GM23338 (cell line): ENCODE measurements at regions not wholly inside any gene's neighbourhood (a gene's known extent, or its start where the extent isn't known, plus 50 kb on each side); places are given as distances from the start of the nearest gene placed in this dataset.

ENCODE experiments used
- ATAC-seq: fragments of 200-7000 bp; cut with Tn5 transposase; 3 replicates; pipeline ENCODE4 v1.9.1; 2020
- DNase-seq: peaks from one replicate; pipeline ENCODE4 v3.0.0-alpha.2; 2015; ENCODE audit warnings: low spot score
- H2AFZ ChIP-seq: fragments of 200-600 bp; sonication (generic); 2 replicates; pipeline ENCODE4 v1.8.0; 2016; ENCODE audit warnings: antibody characterized with exemption, mild to moderate bottlenecking, moderate library complexity
- H3F3A ChIP-seq: fragments of 200-600 bp; sonication (generic); replicated peaks from 2 replicates; pipeline ENCODE4 v1.8.0; 2017; ENCODE audit warnings: antibody characterized with exemption, mixed run types, low read depth
- H3K27ac ChIP-seq: fragments of 200-600 bp; sonication (generic); 2 replicates; pipeline ENCODE4 v1.6.1; 2016; ENCODE audit warnings: low read depth
- H3K27me3 ChIP-seq: fragments of 200-600 bp; sonication (generic); 2 replicates; pipeline ENCODE4 v1.8.0; 2016; ENCODE audit warnings: mild to moderate bottlenecking, mixed run types, moderate library complexity; ENCODE audit not compliant: insufficient read depth
- H3K36me3 ChIP-seq: fragments of 200-600 bp; sonication (generic); 2 replicates; pipeline ENCODE4 v1.8.0; 2016; ENCODE audit warnings: mild to moderate bottlenecking; ENCODE audit not compliant: insufficient read depth
- H3K4me1 ChIP-seq: fragments of 200-600 bp; sonication (generic); 2 replicates; pipeline ENCODE4 v1.8.0; 2016; ENCODE audit warnings: mild to moderate bottlenecking, moderate library complexity; ENCODE audit not compliant: insufficient read depth
- H3K4me2 ChIP-seq: fragments of 200-600 bp; sonication (generic); 2 replicates; pipeline ENCODE4 v1.7.1; 2017; ENCODE audit warnings: mixed run types
- H3K4me3 ChIP-seq: fragments of 200-600 bp; sonication (generic); 2 replicates; pipeline ENCODE4 v1.6.1; 2016; ENCODE audit warnings: mixed run types
- H3K79me2 ChIP-seq: fragments of 200-600 bp; sonication (generic); replicated peaks from 2 replicates; pipeline ENCODE4 v1.8.0; 2017; ENCODE audit warnings: mild to moderate bottlenecking; ENCODE audit not compliant: insufficient read depth
- H3K9me2 ChIP-seq: fragments of 200-600 bp; sonication (generic); 2 replicates; pipeline ENCODE4 v1.8.0; 2017; ENCODE audit not compliant: insufficient read depth
- H4K20me1 ChIP-seq: fragments of 200-600 bp; sonication (generic); replicated peaks from 2 replicates; pipeline ENCODE4 v1.8.0; 2017; ENCODE audit warnings: mild to moderate bottlenecking; ENCODE audit not compliant: insufficient read depth
- H3K27ac Mint-ChIP-seq: 2 replicates; pipeline ENCODE4 v1.8.0; 2020; ENCODE audit warnings: inconsistent platforms, mild to moderate bottlenecking, moderate library complexity, mixed read lengths
- H3K27me3 Mint-ChIP-seq: 3 replicates; pipeline ENCODE4 v1.8.0; 2022; ENCODE audit warnings: low read depth, mild to moderate bottlenecking, moderate library complexity, mixed read lengths, inconsistent platforms; ENCODE audit not compliant: insufficient read depth, poor library complexity
- H3K36me3 Mint-ChIP-seq: 3 replicates; pipeline ENCODE4 v1.8.0; 2021; ENCODE audit warnings: low read depth, mild to moderate bottlenecking, inconsistent platforms, moderate library complexity, mixed read lengths
- H3K4me1 Mint-ChIP-seq: 3 replicates; pipeline ENCODE4 v1.8.0; 2020; ENCODE audit warnings: mild to moderate bottlenecking, inconsistent platforms, mixed read lengths
- H3K4me3 Mint-ChIP-seq: 3 replicates; pipeline ENCODE4 v1.8.0; 2021; ENCODE audit warnings: moderate library complexity, mild to moderate bottlenecking, inconsistent platforms, mixed read lengths
- H3K9me3 Mint-ChIP-seq: 3 replicates; pipeline ENCODE4 v1.8.0; 2020; ENCODE audit warnings: moderate library complexity, mild to moderate bottlenecking, inconsistent platforms, mixed read lengths
- CREB1 ChIP-seq: fragments of 250-450 bp; sonication (Bioruptor Pico); IDR thresholded peaks from 2 replicates; pipeline ENCODE4 v1.5.0; 2020; ENCODE audit warnings: low read depth, mild to moderate bottlenecking, moderate library complexity
- EZH2 ChIP-seq: fragments of 200-600 bp; sonication (generic); IDR thresholded peaks from one replicate; pipeline ENCODE4 v1.8.0; 2017; ENCODE audit warnings: antibody characterized with exemption, mild to moderate bottlenecking, low read depth; ENCODE audit not compliant: unreplicated experiment
- EZH2phosphoT487 ChIP-seq: fragments of 200-600 bp; sonication (generic); IDR thresholded peaks from one replicate; pipeline ENCODE4 v1.8.1; 2018; ENCODE audit warnings: antibody characterized with exemption; ENCODE audit not compliant: unreplicated experiment
- JUNB ChIP-seq: IDR thresholded peaks from one replicate; pipeline ENCODE4 v1.6.1; 2016; ENCODE audit warnings: antibody characterized with exemption; ENCODE audit not compliant: unreplicated experiment
- NANOG ChIP-seq: IDR thresholded peaks from 2 replicates; pipeline ENCODE4 v1.6.1; 2016; ENCODE audit warnings: antibody characterized with exemption, borderline replicate concordance
- POLR2AphosphoS5 ChIP-seq: IDR thresholded peaks from 2 replicates; pipeline ENCODE4 v1.6.1; 2016; ENCODE audit warnings: antibody characterized with exemption, low read depth
- STAT1 ChIP-seq: IDR thresholded peaks from one replicate; pipeline ENCODE4 v1.6.1; 2016; ENCODE audit warnings: antibody characterized with exemption; ENCODE audit not compliant: unreplicated experiment
- ZNF114 ChIP-seq: fragments of 250-450 bp; sonication (Bioruptor Pico); IDR thresholded peaks from 2 replicates; pipeline ENCODE4 v1.5.0; 2020; ENCODE audit warnings: mild to moderate bottlenecking, moderate library complexity
- ZNF331 ChIP-seq: fragments of 250-450 bp; sonication (Bioruptor Pico); IDR thresholded peaks from 2 replicates; pipeline ENCODE4 v1.5.0; 2020; ENCODE audit warnings: low read depth, mild to moderate bottlenecking, moderate library complexity
- TF ChIP-seq, protein P1 (sequence below): fragments of 250-450 bp; sonication (Bioruptor Pico); IDR thresholded peaks from 2 replicates; pipeline ENCODE4 v1.5.0; 2020; ENCODE audit warnings: mild to moderate bottlenecking, moderate library complexity
- TF ChIP-seq, protein P2 (sequence below), 2 experiments: fragments of 200-600 bp in 1 of 2; sonication (generic) in 1 of 2; conservative IDR thresholded peaks; 2 replicates each; pipeline versions ENCODE4 v1.5.1 to v1.6.1; 2016 to 2017; ENCODE audit warnings: antibody characterized with exemption in 2 of 2, low read depth in 2 of 2, mild to moderate bottlenecking in 2 of 2, moderate library complexity in 1 of 2
- TF ChIP-seq, protein P3 (sequence below): IDR thresholded peaks from 2 replicates; pipeline ENCODE4 v1.6.1; 2016; ENCODE audit warnings: antibody characterized with exemption
- TF ChIP-seq, protein P4 (sequence below): IDR thresholded peaks from one replicate; pipeline ENCODE4 v1.6.1; 2018; ENCODE audit warnings: antibody characterized with exemption; ENCODE audit not compliant: unreplicated experiment

DNA sequence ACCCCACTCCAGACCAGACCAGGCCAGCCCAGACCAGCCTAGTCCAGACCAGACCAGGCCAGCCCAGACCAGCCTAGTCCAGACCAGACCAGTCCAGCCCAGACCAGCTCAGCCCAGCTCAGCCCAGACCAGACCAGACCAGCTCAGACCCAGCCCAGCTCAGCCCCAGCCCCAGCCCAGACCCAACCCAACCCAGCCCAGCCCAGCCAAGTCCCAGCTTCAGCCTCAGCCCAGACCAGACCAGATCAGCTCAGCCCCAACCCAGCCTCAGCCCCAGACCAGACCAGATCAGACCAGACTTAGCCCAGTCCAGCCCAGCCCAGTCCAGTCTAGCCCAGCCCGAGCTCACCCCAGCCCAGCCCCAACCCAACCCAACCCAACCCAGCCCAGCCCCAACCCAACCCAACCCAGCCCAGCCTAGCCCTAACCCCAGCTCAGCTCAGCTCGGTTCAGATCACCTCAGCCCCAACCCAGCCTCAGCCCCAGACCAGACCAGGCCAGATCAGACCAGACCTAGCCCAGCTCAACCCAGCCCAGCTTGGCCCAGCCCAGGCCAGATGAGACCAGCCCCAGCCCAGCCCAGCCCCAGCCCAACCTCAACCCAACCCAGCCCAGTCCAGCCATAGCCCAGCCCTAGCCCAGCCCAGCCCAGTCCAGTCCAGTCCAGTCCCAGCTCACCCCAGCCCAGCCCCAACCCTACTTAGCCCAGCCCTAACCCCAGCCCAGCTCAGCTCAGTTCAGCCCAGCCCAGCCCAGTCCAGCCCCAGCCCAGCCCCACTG lies 204.7 kb downstream of the BCL11B start:
- Histone ChIP-seq H3K9me2 (no peaks in the 10 kb centered on the region), H2AFZ (no peak overlapping the region), H3K79me2 (no peaks in the 10 kb centered on the region), H3K27me3 (no peaks in the 10 kb centered on the region), H4K20me1 (no peaks in the 10 kb centered on the region), H3K4me2 (no peak overlapping the region), H3F3A (no peaks in the 10 kb centered on the region), H3K4me1 (no peaks in the 10 kb centered on the region), H3K27ac (no peak overlapping the region), H3K36me3 (no peaks in the 10 kb centered on the region), H3K4me3 (no peak overlapping the region)
- TF ChIP-seq CREB1 (CRISPR knock-in tag) (no peak), NANOG (no peak), POLR2AphosphoS5 (no peak), ZNF331 (CRISPR knock-in tag) (no peak), JUNB (no peak), EZH2phosphoT487 (no peak), ZNF114 (no peak), STAT1 (no peak), EZH2 (no peak)
- TF ChIP-seq, protein P1, sequence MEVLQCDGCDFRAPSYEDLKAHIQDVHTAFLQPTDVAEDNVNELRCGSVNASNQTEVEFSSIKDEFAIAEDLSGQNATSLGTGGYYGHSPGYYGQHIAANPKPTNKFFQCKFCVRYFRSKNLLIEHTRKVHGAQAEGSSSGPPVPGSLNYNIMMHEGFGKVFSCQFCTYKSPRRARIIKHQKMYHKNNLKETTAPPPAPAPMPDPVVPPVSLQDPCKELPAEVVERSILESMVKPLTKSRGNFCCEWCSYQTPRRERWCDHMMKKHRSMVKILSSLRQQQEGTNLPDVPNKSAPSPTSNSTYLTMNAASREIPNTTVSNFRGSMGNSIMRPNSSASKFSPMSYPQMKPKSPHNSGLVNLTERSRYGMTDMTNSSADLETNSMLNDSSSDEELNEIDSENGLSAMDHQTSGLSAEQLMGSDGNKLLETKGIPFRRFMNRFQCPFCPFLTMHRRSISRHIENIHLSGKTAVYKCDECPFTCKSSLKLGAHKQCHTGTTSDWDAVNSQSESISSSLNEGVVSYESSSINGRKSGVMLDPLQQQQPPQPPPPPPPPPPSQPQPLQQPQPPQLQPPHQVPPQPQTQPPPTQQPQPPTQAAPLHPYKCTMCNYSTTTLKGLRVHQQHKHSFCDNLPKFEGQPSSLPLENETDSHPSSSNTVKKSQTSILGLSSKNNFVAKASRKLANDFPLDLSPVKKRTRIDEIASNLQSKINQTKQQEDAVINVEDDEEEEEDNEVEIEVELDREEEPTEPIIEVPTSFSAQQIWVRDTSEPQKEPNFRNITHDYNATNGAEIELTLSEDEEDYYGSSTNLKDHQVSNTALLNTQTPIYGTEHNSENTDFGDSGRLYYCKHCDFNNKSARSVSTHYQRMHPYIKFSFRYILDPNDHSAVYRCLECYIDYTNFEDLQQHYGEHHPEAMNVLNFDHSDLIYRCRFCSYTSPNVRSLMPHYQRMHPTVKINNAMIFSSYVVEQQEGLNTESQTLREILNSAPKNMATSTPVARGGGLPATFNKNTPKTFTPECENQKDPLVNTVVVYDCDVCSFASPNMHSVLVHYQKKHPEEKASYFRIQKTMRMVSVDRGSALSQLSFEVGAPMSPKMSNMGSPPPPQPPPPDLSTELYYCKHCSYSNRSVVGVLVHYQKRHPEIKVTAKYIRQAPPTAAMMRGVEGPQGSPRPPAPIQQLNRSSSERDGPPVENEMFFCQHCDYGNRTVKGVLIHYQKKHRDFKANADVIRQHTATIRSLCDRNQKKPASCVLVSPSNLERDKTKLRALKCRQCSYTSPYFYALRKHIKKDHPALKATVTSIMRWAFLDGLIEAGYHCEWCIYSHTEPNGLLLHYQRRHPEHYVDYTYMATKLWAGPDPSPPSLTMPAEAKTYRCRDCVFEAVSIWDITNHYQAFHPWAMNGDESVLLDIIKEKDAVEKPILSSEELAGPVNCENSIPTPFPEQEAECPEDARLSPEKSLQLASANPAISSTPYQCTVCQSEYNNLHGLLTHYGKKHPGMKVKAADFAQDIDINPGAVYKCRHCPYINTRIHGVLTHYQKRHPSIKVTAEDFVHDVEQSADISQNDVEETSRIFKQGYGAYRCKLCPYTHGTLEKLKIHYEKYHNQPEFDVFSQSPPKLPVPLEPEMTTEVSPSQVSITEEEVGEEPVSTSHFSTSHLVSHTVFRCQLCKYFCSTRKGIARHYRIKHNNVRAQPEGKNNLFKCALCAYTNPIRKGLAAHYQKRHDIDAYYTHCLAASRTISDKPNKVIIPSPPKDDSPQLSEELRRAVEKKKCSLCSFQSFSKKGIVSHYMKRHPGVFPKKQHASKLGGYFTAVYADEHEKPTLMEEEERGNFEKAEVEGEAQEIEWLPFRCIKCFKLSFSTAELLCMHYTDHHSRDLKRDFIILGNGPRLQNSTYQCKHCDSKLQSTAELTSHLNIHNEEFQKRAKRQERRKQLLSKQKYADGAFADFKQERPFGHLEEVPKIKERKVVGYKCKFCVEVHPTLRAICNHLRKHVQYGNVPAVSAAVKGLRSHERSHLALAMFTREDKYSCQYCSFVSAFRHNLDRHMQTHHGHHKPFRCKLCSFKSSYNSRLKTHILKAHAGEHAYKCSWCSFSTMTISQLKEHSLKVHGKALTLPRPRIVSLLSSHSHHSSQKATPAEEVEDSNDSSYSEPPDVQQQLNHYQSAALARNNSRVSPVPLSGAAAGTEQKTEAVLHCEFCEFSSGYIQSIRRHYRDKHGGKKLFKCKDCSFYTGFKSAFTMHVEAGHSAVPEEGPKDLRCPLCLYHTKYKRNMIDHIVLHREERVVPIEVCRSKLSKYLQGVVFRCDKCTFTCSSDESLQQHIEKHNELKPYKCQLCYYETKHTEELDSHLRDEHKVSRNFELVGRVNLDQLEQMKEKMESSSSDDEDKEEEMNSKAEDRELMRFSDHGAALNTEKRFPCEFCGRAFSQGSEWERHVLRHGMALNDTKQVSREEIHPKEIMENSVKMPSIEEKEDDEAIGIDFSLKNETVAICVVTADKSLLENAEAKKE, result no peak
- TF ChIP-seq, protein P2, sequence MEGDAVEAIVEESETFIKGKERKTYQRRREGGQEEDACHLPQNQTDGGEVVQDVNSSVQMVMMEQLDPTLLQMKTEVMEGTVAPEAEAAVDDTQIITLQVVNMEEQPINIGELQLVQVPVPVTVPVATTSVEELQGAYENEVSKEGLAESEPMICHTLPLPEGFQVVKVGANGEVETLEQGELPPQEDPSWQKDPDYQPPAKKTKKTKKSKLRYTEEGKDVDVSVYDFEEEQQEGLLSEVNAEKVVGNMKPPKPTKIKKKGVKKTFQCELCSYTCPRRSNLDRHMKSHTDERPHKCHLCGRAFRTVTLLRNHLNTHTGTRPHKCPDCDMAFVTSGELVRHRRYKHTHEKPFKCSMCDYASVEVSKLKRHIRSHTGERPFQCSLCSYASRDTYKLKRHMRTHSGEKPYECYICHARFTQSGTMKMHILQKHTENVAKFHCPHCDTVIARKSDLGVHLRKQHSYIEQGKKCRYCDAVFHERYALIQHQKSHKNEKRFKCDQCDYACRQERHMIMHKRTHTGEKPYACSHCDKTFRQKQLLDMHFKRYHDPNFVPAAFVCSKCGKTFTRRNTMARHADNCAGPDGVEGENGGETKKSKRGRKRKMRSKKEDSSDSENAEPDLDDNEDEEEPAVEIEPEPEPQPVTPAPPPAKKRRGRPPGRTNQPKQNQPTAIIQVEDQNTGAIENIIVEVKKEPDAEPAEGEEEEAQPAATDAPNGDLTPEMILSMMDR (conservative IDR thresholded peaks at IDR 0.05; ENCODE audit: low read depth in 2 of 2), result no peak
- TF ChIP-seq, protein P3, sequence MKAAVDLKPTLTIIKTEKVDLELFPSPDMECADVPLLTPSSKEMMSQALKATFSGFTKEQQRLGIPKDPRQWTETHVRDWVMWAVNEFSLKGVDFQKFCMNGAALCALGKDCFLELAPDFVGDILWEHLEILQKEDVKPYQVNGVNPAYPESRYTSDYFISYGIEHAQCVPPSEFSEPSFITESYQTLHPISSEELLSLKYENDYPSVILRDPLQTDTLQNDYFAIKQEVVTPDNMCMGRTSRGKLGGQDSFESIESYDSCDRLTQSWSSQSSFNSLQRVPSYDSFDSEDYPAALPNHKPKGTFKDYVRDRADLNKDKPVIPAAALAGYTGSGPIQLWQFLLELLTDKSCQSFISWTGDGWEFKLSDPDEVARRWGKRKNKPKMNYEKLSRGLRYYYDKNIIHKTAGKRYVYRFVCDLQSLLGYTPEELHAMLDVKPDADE, result no peak
- TF ChIP-seq, protein P4, sequence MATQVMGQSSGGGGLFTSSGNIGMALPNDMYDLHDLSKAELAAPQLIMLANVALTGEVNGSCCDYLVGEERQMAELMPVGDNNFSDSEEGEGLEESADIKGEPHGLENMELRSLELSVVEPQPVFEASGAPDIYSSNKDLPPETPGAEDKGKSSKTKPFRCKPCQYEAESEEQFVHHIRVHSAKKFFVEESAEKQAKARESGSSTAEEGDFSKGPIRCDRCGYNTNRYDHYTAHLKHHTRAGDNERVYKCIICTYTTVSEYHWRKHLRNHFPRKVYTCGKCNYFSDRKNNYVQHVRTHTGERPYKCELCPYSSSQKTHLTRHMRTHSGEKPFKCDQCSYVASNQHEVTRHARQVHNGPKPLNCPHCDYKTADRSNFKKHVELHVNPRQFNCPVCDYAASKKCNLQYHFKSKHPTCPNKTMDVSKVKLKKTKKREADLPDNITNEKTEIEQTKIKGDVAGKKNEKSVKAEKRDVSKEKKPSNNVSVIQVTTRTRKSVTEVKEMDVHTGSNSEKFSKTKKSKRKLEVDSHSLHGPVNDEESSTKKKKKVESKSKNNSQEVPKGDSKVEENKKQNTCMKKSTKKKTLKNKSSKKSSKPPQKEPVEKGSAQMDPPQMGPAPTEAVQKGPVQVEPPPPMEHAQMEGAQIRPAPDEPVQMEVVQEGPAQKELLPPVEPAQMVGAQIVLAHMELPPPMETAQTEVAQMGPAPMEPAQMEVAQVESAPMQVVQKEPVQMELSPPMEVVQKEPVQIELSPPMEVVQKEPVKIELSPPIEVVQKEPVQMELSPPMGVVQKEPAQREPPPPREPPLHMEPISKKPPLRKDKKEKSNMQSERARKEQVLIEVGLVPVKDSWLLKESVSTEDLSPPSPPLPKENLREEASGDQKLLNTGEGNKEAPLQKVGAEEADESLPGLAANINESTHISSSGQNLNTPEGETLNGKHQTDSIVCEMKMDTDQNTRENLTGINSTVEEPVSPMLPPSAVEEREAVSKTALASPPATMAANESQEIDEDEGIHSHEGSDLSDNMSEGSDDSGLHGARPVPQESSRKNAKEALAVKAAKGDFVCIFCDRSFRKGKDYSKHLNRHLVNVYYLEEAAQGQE, result no peak
- Mint-ChIP-seq H3K36me3 (no peaks in the 10 kb centered on the region; the same call in 2 of the 3 replicates), H3K27me3 (peaks cover 4% of the 10 kb centered on the region), H3K4me3 (no peak overlapping the region), H3K9me3 (peaks cover 23% of the 10 kb centered on the region), H3K27ac (no peak overlapping the region), H3K4me1 (no peaks in the 10 kb centered on the region; the same call in 2 of the 3 replicates)
- DNase-seq (no peak), ATAC-seq (no peak)
